HEK293 (cell line): ENCODE measurements at regions not wholly inside any gene's neighbourhood (a gene's known extent, or its start where the extent isn't known, plus 50 kb on each side); places are given as distances from the start of the nearest gene placed in this dataset.

Experiments
- CTCF ChIA-PET: fragments of 350-600 bp; formaldehyde crosslinking; extraction: SDS; loops from one replicate; lab custom pipeline; 2021; ENCODE audit warnings: antibody characterized with exemption; lab: Yijun Ruan, JAX
- POLR2A ChIA-PET: fragments of 300-600 bp; formaldehyde crosslinking; extraction: SDS; loops from one replicate; lab custom pipeline; 2020; ENCODE audit warnings: antibody characterized with exemption, inconsistent platforms; lab: Yijun Ruan, JAX
- H3K27ac ChIP-seq: fragments of 200-500 bp; sonication (Bioruptor generic); 2 replicates; pipeline ENCODE4 v1.5.1; 2014; ENCODE audit warnings: low read depth, low read length, control low read depth, inconsistent platforms; ENCODE audit errors: extremely low read depth
- H3K36me3 ChIP-seq, 2 experiments: fragments of 200-500 bp in 1 of 2; sonication (Bioruptor generic) in 1 of 2; 1 replicate in 1 of 2; 2 replicates in 1 of 2; pipeline ENCODE4 v1.5.1; 2014 to 2017; ENCODE audit warnings: inconsistent platforms in 2 of 2, low read length in 2 of 2; ENCODE audit not compliant: control insufficient read depth in 2 of 2, insufficient read depth in 1 of 2
- H3K4me1 ChIP-seq: fragments of 200-500 bp; sonication (Bioruptor generic); 2 replicates; pipeline ENCODE4 v1.5.1; 2014; ENCODE audit warnings: mild to moderate bottlenecking, low read length, inconsistent platforms; ENCODE audit not compliant: control insufficient read depth, insufficient read depth
- H3K4me3 ChIP-seq: 2 replicates; pipeline ENCODE4 v1.5.1; 2011; ENCODE audit warnings: low read depth, mild to moderate bottlenecking, control low read depth, low read length, moderate library complexity
- H3K9me3 ChIP-seq: fragments of 200-500 bp; sonication (Bioruptor generic); 2 replicates; pipeline ENCODE4 v1.5.1; 2014; ENCODE audit warnings: low read depth, low read length, inconsistent platforms; ENCODE audit not compliant: control insufficient read depth, insufficient read depth
- HOXC10 ChIP-seq: sonication (generic); formaldehyde crosslinking; IDR thresholded peaks from 2 replicates; pipeline ENCODE4 v1.8.1; 2023; ENCODE audit warnings: mild to moderate bottlenecking, missing genetic modification reagents
- KLF9 ChIP-seq: fragments of 450-650 bp; formaldehyde crosslinking; IDR thresholded peaks from 2 replicates; pipeline ENCODE4 v1.5.1; 2016; ENCODE audit warnings: missing biosample characterization, missing genetic modification characterization, low read depth
- MZF1 ChIP-seq: fragments of 450-650 bp; formaldehyde crosslinking; IDR thresholded peaks from 2 replicates; pipeline ENCODE4 v1.5.1; 2017; ENCODE audit warnings: missing biosample characterization, missing genetic modification characterization, borderline replicate concordance
- SP3 ChIP-seq: fragments of 450-650 bp; formaldehyde crosslinking; IDR thresholded peaks from 2 replicates; pipeline ENCODE4 v1.5.1; 2016; ENCODE audit warnings: missing biosample characterization, missing genetic modification characterization
- TCF7L2 ChIP-seq: IDR thresholded peaks from 2 replicates; pipeline ENCODE4 v1.6.1; 2011; ENCODE audit warnings: low read depth, mild to moderate bottlenecking, inconsistent platforms, low read length, moderate library complexity, borderline replicate concordance
- ZBTB17 ChIP-seq: fragments of 450-650 bp; formaldehyde crosslinking; IDR thresholded peaks from 2 replicates; pipeline ENCODE4 v1.5.1; 2016; ENCODE audit warnings: missing biosample characterization, missing genetic modification characterization
- ZFP41 ChIP-seq: fragments of 450-650 bp; formaldehyde crosslinking; IDR thresholded peaks from 2 replicates; pipeline ENCODE4 v1.5.1; 2016; ENCODE audit warnings: missing biosample characterization, missing genetic modification characterization, borderline replicate concordance
- ZNF138 ChIP-seq: fragments of 450-650 bp; formaldehyde crosslinking; IDR thresholded peaks from 2 replicates; pipeline ENCODE4 v1.5.1; 2016; ENCODE audit warnings: missing biosample characterization, missing genetic modification characterization, borderline replicate concordance
- ZNF157 ChIP-seq: fragments of 450-650 bp; formaldehyde crosslinking; IDR thresholded peaks from 2 replicates; pipeline ENCODE4 v1.5.1; 2016; ENCODE audit warnings: missing biosample characterization, missing genetic modification characterization
- ZNF175 ChIP-seq: fragments of 450-650 bp; formaldehyde crosslinking; IDR thresholded peaks from 2 replicates; pipeline ENCODE4 v1.5.1; 2016; ENCODE audit warnings: missing biosample characterization, missing genetic modification characterization
- ZNF202 ChIP-seq: fragments of 450-650 bp; formaldehyde crosslinking; IDR thresholded peaks from 2 replicates; pipeline ENCODE4 v1.5.1; 2016; ENCODE audit warnings: missing biosample characterization, missing genetic modification characterization, borderline replicate concordance
- ZNF302 ChIP-seq: fragments of 450-650 bp; formaldehyde crosslinking; IDR thresholded peaks from 2 replicates; pipeline ENCODE4 v1.5.1; 2016; ENCODE audit warnings: missing biosample characterization, missing genetic modification characterization, low read depth
- ZNF354C ChIP-seq: fragments of 450-650 bp; formaldehyde crosslinking; IDR thresholded peaks from 2 replicates; pipeline ENCODE4 v1.5.1; 2016; ENCODE audit warnings: missing biosample characterization, missing genetic modification characterization, low read depth, borderline replicate concordance
- ZNF394 ChIP-seq: fragments of 450-650 bp; formaldehyde crosslinking; IDR thresholded peaks from 2 replicates; pipeline ENCODE4 v1.5.1; 2016; ENCODE audit warnings: missing biosample characterization, missing genetic modification characterization, mild to moderate bottlenecking, moderate library complexity, borderline replicate concordance
- ZNF416 ChIP-seq: fragments of 450-650 bp; formaldehyde crosslinking; IDR thresholded peaks from 2 replicates; pipeline ENCODE4 v1.5.1; 2016; ENCODE audit warnings: missing biosample characterization, missing genetic modification characterization
- ZNF433 ChIP-seq: fragments of 450-650 bp; formaldehyde crosslinking; IDR thresholded peaks from 2 replicates; pipeline ENCODE4 v1.5.1; 2016; ENCODE audit warnings: missing biosample characterization, missing genetic modification characterization, low read depth
- ZNF600 ChIP-seq: fragments of 450-650 bp; formaldehyde crosslinking; IDR thresholded peaks from 2 replicates; pipeline ENCODE4 v1.5.1; 2016; ENCODE audit warnings: missing biosample characterization, missing genetic modification characterization
- ZNF624 ChIP-seq: fragments of 450-650 bp; formaldehyde crosslinking; IDR thresholded peaks from 2 replicates; pipeline ENCODE4 v1.5.1; 2017; ENCODE audit warnings: missing biosample characterization, missing genetic modification characterization
- ZNF626 ChIP-seq: fragments of 450-650 bp; sonication (Bioruptor Pico); formaldehyde crosslinking; IDR thresholded peaks from 2 replicates; pipeline ENCODE4 v1.5.1; 2018; ENCODE audit warnings: missing biosample characterization, missing genetic modification characterization, inconsistent platforms
- ZNF791 ChIP-seq: fragments of 450-650 bp; formaldehyde crosslinking; IDR thresholded peaks from 2 replicates; pipeline ENCODE4 v1.5.1; 2016; ENCODE audit warnings: missing biosample characterization, missing genetic modification characterization
- ZNF792 ChIP-seq: fragments of 450-650 bp; formaldehyde crosslinking; IDR thresholded peaks from 2 replicates; pipeline ENCODE4 v1.5.1; 2016; ENCODE audit warnings: missing biosample characterization, missing genetic modification characterization
- ZNF837 ChIP-seq: fragments of 450-650 bp; formaldehyde crosslinking; IDR thresholded peaks from 2 replicates; pipeline ENCODE4 v1.5.1; 2016; ENCODE audit warnings: missing biosample characterization, missing genetic modification characterization
- ZXDB ChIP-seq: fragments of 450-650 bp; formaldehyde crosslinking; IDR thresholded peaks from 2 replicates; pipeline ENCODE4 v1.5.1; 2016; ENCODE audit warnings: missing biosample characterization, missing genetic modification characterization
- TF ChIP-seq, protein P1 (sequence below): fragments of 450-650 bp; formaldehyde crosslinking; IDR thresholded peaks from 2 replicates; pipeline ENCODE4 v1.5.1; 2016; ENCODE audit warnings: missing biosample characterization, missing genetic modification characterization
- TF ChIP-seq, protein P2 (sequence below): fragments of 450-650 bp; formaldehyde crosslinking; IDR thresholded peaks from 2 replicates; pipeline ENCODE4 v1.5.1; 2016; ENCODE audit warnings: missing biosample characterization, missing genetic modification characterization
- TF ChIP-seq, protein P3 (sequence below): fragments of 450-650 bp; formaldehyde crosslinking; IDR thresholded peaks from 2 replicates; pipeline ENCODE4 v1.5.1; 2017; ENCODE audit warnings: missing biosample characterization, missing genetic modification characterization
- TF ChIP-seq, protein P4 (sequence below): fragments of 450-650 bp; formaldehyde crosslinking; IDR thresholded peaks from 2 replicates; pipeline ENCODE4 v1.5.1; 2016; ENCODE audit warnings: missing biosample characterization, missing genetic modification characterization

DNA sequence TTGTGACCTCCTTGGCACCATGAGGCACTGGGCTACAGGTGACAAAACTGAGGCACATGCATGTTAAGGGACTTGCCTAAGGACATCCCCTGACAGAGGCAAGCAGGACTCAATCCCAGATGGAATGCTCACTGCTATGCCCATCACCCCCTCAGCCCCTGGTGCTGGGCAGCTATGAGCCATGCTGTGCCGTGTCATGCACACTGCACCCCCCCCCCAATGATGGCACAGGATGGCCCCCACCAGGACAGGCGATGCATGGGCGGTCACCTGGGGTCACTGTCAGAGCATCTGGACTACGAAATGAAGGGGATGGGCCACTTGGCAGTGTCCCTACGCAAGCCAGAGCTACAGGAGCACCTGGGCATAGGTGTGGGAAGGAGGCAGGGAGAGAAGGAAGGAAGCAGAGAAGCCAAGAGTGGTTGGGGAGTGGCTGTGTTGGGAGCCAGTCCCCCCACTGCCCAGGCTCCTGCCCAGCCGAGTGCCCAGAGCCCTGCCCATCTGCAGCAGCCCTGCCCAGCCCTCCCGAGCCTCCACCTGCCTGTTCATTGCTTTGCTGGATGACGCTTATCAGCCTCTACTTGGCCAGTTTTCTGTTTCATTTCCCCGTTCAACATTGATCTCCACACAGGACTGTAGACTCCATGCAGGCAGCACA, 84.9 kb upstream of the DIO3 start:
- ChIA-PET POLR2A (interaction anchor here (1.0 kb wide), 1 partner anchor 13 kb away, joined by 3 read pairs; no protein-coding TSS in a partner anchor), CTCF (interaction anchor here (0.6 to 1.0 kb wide), 2 partner anchors 87 to 110 kb away, joined by 3 to 4 read pairs; no protein-coding TSS in a partner anchor)
- Histone ChIP-seq H3K4me1 (peaks cover 6% of the 10 kb centered on the region; the same call in 1 of the 2 replicates), H3K9me3 (no peaks in the 10 kb centered on the region), H3K27ac (no peak overlapping the region), H3K4me3 (no peak overlapping the region), H3K36me3 (no peaks in the 10 kb centered on the region)
- TF ChIP-seq TCF7L2 (no peak), ZFP41 (tag by site-specific recombination) (0 out of 2 replicates have a peak, but pooled peaks have one; percentile 47), ZNF626 (tag by site-specific recombination) (no peak)
- TF ChIP-seq, protein P1, sequence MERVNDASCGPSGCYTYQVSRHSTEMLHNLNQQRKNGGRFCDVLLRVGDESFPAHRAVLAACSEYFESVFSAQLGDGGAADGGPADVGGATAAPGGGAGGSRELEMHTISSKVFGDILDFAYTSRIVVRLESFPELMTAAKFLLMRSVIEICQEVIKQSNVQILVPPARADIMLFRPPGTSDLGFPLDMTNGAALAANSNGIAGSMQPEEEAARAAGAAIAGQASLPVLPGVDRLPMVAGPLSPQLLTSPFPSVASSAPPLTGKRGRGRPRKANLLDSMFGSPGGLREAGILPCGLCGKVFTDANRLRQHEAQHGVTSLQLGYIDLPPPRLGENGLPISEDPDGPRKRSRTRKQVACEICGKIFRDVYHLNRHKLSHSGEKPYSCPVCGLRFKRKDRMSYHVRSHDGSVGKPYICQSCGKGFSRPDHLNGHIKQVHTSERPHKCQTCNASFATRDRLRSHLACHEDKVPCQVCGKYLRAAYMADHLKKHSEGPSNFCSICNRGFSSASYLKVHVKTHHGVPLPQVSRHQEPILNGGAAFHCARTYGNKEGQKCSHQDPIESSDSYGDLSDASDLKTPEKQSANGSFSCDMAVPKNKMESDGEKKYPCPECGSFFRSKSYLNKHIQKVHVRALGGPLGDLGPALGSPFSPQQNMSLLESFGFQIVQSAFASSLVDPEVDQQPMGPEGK (tag by site-specific recombination): 0 out of 2 replicates have a peak, but pooled peaks have one; percentile 28

DNA sequence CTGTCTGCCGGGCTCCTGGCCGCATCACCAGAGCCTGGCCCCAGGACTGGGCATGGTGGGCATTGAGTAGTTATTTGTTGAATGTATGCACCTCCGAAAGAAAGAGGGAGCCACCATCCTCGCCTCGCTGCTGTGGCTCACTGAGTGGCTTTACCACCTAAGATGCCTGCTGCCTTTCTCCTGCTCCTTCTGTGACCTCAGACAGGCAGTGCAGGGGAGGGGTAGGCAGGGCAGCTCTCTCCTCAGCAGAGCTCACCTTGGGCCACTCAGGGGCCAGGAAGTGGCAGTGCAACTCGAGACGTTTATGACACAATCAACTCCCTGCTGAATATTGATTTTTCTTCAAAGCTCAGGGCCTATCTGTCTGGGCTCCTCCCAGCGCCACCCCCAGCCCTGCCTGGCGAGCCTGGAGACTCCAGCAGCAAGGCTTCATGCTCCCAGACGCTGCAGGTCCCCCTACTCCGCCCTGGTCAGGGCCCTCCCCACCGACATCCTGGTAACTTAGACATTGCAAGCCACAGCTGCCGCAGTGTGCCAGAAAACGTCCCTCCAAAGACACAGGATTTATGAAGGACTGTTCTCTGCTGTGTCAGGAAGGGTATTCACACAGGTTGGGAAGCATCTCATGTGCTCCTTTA, 84.3 kb upstream of the DIO3 start:
- Histone ChIP-seq H3K27ac (peak overlapping the region; percentile 30; the same call in 1 of the 2 replicates), H3K9me3 (no peaks in the 10 kb centered on the region), H3K4me3 (no peak overlapping the region), H3K36me3 (no peaks in the 10 kb centered on the region), H3K4me1 (peaks cover 6% of the 10 kb centered on the region; the same call in 1 of the 2 replicates)
- CTCF ChIA-PET: interaction anchor here (0.6 to 1.0 kb wide), 3 partner anchors 32 to 110 kb away, joined by 3 to 4 read pairs (median 3); no protein-coding TSS in a partner anchor
- POLR2A ChIA-PET: interaction anchor here (1.0 kb wide), 1 partner anchor 12 kb away, joined by 3 read pairs; no protein-coding TSS in a partner anchor
- TF ChIP-seq ZNF791 (tag by site-specific recombination) (no peak), ZNF157 (tag by site-specific recombination) (no peak), ZNF837 (tag by site-specific recombination) (no peak), ZXDB (tag by site-specific recombination) (peak; percentile 87), ZNF433 (tag by site-specific recombination) (no peak), ZNF416 (tag by site-specific recombination) (no peak), MZF1 (tag by site-specific recombination) (no peak), ZNF302 (tag by site-specific recombination) (no peak), ZNF175 (tag by site-specific recombination) (no peak), ZNF202 (tag by site-specific recombination) (no peak), ZNF600 (0 out of 2 replicates have a peak, but pooled peaks have one; percentile 55), ZNF792 (no peak), KLF9 (no peak), ZBTB17 (tag by site-specific recombination) (peak; percentile 95), ZNF354C (no peak), HOXC10 (CRISPR knock-in tag) (no peak), ZNF624 (tag by site-specific recombination) (no peak), SP3 (tag by site-specific recombination) (peak; percentile 58), ZNF138 (tag by site-specific recombination) (no peak), ZNF394 (tag by site-specific recombination) (peak; percentile 50)
- TF ChIP-seq, protein P2, sequence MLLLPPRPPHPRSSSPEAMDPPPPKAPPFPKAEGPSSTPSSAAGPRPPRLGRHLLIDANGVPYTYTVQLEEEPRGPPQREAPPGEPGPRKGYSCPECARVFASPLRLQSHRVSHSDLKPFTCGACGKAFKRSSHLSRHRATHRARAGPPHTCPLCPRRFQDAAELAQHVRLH: no peak
- TF ChIP-seq, protein P3, sequence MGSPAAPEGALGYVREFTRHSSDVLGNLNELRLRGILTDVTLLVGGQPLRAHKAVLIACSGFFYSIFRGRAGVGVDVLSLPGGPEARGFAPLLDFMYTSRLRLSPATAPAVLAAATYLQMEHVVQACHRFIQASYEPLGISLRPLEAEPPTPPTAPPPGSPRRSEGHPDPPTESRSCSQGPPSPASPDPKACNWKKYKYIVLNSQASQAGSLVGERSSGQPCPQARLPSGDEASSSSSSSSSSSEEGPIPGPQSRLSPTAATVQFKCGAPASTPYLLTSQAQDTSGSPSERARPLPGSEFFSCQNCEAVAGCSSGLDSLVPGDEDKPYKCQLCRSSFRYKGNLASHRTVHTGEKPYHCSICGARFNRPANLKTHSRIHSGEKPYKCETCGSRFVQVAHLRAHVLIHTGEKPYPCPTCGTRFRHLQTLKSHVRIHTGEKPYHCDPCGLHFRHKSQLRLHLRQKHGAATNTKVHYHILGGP (tag by site-specific recombination): peak; percentile 99
- TF ChIP-seq, protein P4, sequence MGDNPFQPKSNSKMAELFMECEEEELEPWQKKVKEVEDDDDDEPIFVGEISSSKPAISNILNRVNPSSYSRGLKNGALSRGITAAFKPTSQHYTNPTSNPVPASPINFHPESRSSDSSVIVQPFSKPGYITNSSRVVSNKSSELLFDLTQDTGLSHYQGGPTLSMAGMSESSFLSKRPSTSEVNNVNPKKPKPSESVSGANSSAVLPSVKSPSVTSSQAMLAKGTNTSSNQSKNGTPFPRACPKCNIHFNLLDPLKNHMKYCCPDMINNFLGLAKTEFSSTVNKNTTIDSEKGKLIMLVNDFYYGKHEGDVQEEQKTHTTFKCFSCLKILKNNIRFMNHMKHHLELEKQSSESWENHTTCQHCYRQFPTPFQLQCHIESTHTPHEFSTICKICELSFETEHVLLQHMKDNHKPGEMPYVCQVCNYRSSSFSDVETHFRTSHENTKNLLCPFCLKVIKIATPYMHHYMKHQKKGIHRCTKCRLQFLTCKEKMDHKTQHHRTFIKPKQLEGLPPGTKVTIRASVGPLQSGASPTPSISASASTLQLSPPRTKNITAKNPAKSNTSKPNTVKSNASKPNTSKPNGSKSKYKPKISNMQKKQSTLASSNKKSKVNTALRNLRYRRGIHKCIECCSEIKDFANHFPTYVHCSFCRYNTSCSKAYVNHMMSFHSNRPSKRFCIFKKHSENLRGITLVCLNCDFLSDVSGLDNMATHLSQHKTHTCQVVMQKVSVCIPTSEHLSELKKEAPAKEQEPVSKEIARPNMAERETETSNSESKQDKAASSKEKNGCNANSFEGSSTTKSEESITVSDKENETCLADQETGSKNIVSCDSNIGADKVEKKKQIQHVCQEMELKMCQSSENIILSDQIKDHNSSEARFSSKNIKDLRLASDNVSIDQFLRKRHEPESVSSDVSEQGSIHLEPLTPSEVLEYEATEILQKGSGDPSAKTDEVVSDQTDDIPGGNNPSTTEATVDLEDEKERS (tag by site-specific recombination): no peak
